IMR-90 (cell line): ENCODE measurements at regions not wholly inside any gene's neighbourhood (a gene's known extent, or its start where the extent isn't known, plus 50 kb on each side); places are given as distances from the start of the nearest gene placed in this dataset.

Source experiments
- ATAC-seq: fragments of 200-7000 bp; cut with Tn5 transposase; 2 replicates; pipeline ENCODE4 v1.9.1; 2020; ENCODE audit warnings: low read depth, mild to moderate bottlenecking, moderate library complexity
- BruUV-seq: library from RNA; stranded (reverse); fragments of 400-500 nt; replicated peaks from 2 replicates; lab custom pipeline; 2021; lab: Mats Ljungman, UMichigan
- CTCF ChIA-PET: fragments of 300-600 bp; formaldehyde crosslinking; extraction: SDS; loops from one replicate; lab custom pipeline; 2021; ENCODE audit warnings: antibody characterized with exemption; lab: Yijun Ruan, JAX
- POLR2A ChIA-PET: fragments of 300-600 bp; sonication (Branson Sonifier 250); formaldehyde crosslinking; loops from one replicate; lab custom pipeline; 2022; ENCODE audit warnings: antibody characterized with exemption; ENCODE audit not compliant: unreplicated experiment; lab: Charles Lee
- DNase-seq: peaks from one replicate; pipeline ENCODE4 v3.0.0; 2013
- H2AFZ ChIP-seq: replicated peaks from 2 replicates; pipeline ENCODE3; 2013; ENCODE audit warnings: low read length, mild to moderate bottlenecking; ENCODE audit not compliant: poor library complexity
- H2AK5ac ChIP-seq: 2 replicates; pipeline ENCODE4 v1.6.1; 2013; ENCODE audit warnings: low read depth, low read length, inconsistent platforms
- H2AK9ac ChIP-seq: replicated peaks from 2 replicates; pipeline ENCODE3; 2013; ENCODE audit warnings: mild to moderate bottlenecking, low read depth, low read length, moderate library complexity; ENCODE audit not compliant: poor library complexity
- H2BK120ac ChIP-seq: 2 replicates; pipeline ENCODE4 v1.6.1; 2013; ENCODE audit warnings: low read depth, low read length, inconsistent platforms
- H2BK15ac ChIP-seq: 3 replicates; pipeline ENCODE4 v1.6.1; 2013; ENCODE audit warnings: low read depth, low read length, inconsistent platforms
- H2BK20ac ChIP-seq: 2 replicates; pipeline ENCODE4 v1.6.1; 2013; ENCODE audit warnings: low read depth, mild to moderate bottlenecking, inconsistent platforms, low read length, moderate library complexity
- H2BK5ac ChIP-seq: 2 replicates; pipeline ENCODE4 v1.6.1; 2013; ENCODE audit warnings: mild to moderate bottlenecking, low read depth, low read length, inconsistent platforms; ENCODE audit not compliant: poor library complexity, severe bottlenecking
- H3K14ac ChIP-seq: replicated peaks from 2 replicates; pipeline ENCODE4 v1.6.1; 2013; ENCODE audit warnings: low read depth, low read length, inconsistent platforms
- H3K18ac ChIP-seq: 2 replicates; pipeline ENCODE4 v1.6.1; 2013; ENCODE audit warnings: low read depth, low read length, control low read depth
- H3K23ac ChIP-seq: 2 replicates; pipeline ENCODE4 v1.6.1; 2013; ENCODE audit warnings: low read depth, low read length, inconsistent platforms
- H3K27ac ChIP-seq: 2 replicates; pipeline ENCODE4 v1.5.1; 2013; ENCODE audit warnings: mild to moderate bottlenecking, control low read depth, low read length; ENCODE audit not compliant: insufficient read depth
- H3K27me3 ChIP-seq: 2 replicates; pipeline ENCODE4 v1.6.1; 2013; ENCODE audit warnings: low read length; ENCODE audit not compliant: control insufficient read depth, insufficient read depth
- H3K36me3 ChIP-seq: 2 replicates; pipeline ENCODE4 v1.6.1; 2013; ENCODE audit warnings: low read length, mixed read lengths; ENCODE audit not compliant: control insufficient read depth, insufficient read depth
- H3K4ac ChIP-seq: 2 replicates; pipeline ENCODE4 v1.6.1; 2013; ENCODE audit warnings: low read depth, low read length, inconsistent platforms
- H3K4me1 ChIP-seq: 2 replicates; pipeline ENCODE4 v1.6.1; 2013; ENCODE audit warnings: low read length, mixed read lengths; ENCODE audit not compliant: control insufficient read depth, insufficient read depth
- H3K4me2 ChIP-seq: 2 replicates; pipeline ENCODE4 v1.6.1; 2013; ENCODE audit warnings: low read depth, mild to moderate bottlenecking, control low read depth, low read length, moderate library complexity
- H3K4me3 ChIP-seq: 2 replicates; pipeline ENCODE4 v1.5.1; 2013; ENCODE audit warnings: low read depth, mild to moderate bottlenecking, control low read depth, low read length, moderate library complexity; ENCODE audit not compliant: insufficient read depth
- H3K56ac ChIP-seq: 2 replicates; pipeline ENCODE4 v1.6.1; 2013; ENCODE audit warnings: low read length, inconsistent platforms; ENCODE audit not compliant: insufficient read depth; ENCODE audit errors: extremely low read depth
- H3K79me1 ChIP-seq, 2 experiments: 2 replicates each; pipeline ENCODE4 v1.6.1; 2013; ENCODE audit warnings: low read length in 2 of 2, inconsistent platforms in 1 of 2, low read depth in 1 of 2
- H3K9ac ChIP-seq: 2 replicates; pipeline ENCODE4 v1.6.1; 2013; ENCODE audit warnings: low read depth, low read length, control low read depth
- H3K9me1 ChIP-seq: 2 replicates; pipeline ENCODE4 v1.6.1; 2013; ENCODE audit warnings: low read length, inconsistent platforms; ENCODE audit not compliant: insufficient read depth
- H3K9me3 ChIP-seq: 2 replicates; pipeline ENCODE4 v1.6.1; 2013; ENCODE audit warnings: low read length; ENCODE audit not compliant: control insufficient read depth, insufficient read depth
- H4K20me1 ChIP-seq: 2 replicates; pipeline ENCODE4 v1.6.1; 2013; ENCODE audit warnings: low read length, inconsistent platforms; ENCODE audit not compliant: insufficient read depth
- H4K5ac ChIP-seq: 2 replicates; pipeline ENCODE4 v1.6.1; 2013; ENCODE audit warnings: mild to moderate bottlenecking, low read depth, low read length, control low read depth
- H4K8ac ChIP-seq, 2 experiments: 2 replicates each; pipeline ENCODE4 v1.6.1; 2013; ENCODE audit warnings: low read depth in 2 of 2, low read length in 2 of 2, control low read depth in 1 of 2, inconsistent platforms in 1 of 2
- H4K91ac ChIP-seq: 2 replicates; pipeline ENCODE4 v1.6.1; 2013; ENCODE audit warnings: low read depth, low read length, inconsistent platforms; ENCODE audit not compliant: insufficient read depth
- BHLHE40 ChIP-seq: fragments of 150-350 bp; IDR thresholded peaks from 2 replicates; pipeline ENCODE4 v1.6.1; 2016; ENCODE audit warnings: mild to moderate bottlenecking, low read depth, low read length
- CTCF ChIP-seq: conservative IDR thresholded peaks from 2 replicates; pipeline ENCODE4 v1.5.1; 2012; ENCODE audit warnings: mild to moderate bottlenecking, low read depth, low read length, improper control_type of control experiment
- MAFK ChIP-seq: IDR thresholded peaks from 2 replicates; pipeline ENCODE4 v1.6.1; 2012; ENCODE audit warnings: low read depth, low read length, improper control_type of control experiment
- NFE2L2 ChIP-seq: fragments of 150-350 bp; IDR thresholded peaks from 2 replicates; pipeline ENCODE4 v1.6.1; 2016; ENCODE audit warnings: low read depth, mild to moderate bottlenecking, low read length
- RCOR1 ChIP-seq: IDR thresholded peaks from 2 replicates; pipeline ENCODE4 v1.6.1; 2012; ENCODE audit warnings: mild to moderate bottlenecking, low read length, improper control_type of control experiment; ENCODE audit not compliant: insufficient replicate concordance
- RFX5 ChIP-seq: IDR thresholded peaks from 2 replicates; pipeline ENCODE4 v1.8.0; 2012; ENCODE audit warnings: low read depth, mild to moderate bottlenecking, low read length, moderate library complexity
- SMC3 ChIP-seq: fragments of 150-350 bp; IDR thresholded peaks from 2 replicates; pipeline ENCODE4 v1.6.1; 2016; ENCODE audit warnings: low read depth, mild to moderate bottlenecking, antibody characterized with exemption, low read length, moderate library complexity
- WGBS, 2 experiments: methylation state at CpG; one replicate each; pipeline versions ENCODE4 v1.1.5 to v1.1.7; 2013; ENCODE audit warnings: missing lambda C conversion rate in 2 of 2; ENCODE audit not compliant: insufficient read length in 1 of 2; ENCODE audit errors: extremely low coverage in 2 of 2; 5-methylcytosine and 5-hydroxymethylcytosine counted together
- dilution Hi-C: fragments of 300-500 bp; cut with HindIII; formaldehyde crosslinking; loops from one replicate; pipeline ENCODE4 v1.14.3; 2018; ENCODE audit warnings: low sequenced_read_pairs; ENCODE audit not compliant: unreplicated experiment
- in situ Hi-C: fragments of 300-500 bp; cut with MboI; formaldehyde crosslinking; loops from 3 replicates; pipeline ENCODE4 v1.14.3; 2019; ENCODE audit warnings: low sequenced_read_pairs, inconsistent platforms, mixed read lengths
- intact Hi-C: fragments of 100-400 bp; cut with micrococcal nuclease; formaldehyde crosslinking; loops from 2 replicates; pipeline ENCODE4 v1.10.0; 2022

DNA sequence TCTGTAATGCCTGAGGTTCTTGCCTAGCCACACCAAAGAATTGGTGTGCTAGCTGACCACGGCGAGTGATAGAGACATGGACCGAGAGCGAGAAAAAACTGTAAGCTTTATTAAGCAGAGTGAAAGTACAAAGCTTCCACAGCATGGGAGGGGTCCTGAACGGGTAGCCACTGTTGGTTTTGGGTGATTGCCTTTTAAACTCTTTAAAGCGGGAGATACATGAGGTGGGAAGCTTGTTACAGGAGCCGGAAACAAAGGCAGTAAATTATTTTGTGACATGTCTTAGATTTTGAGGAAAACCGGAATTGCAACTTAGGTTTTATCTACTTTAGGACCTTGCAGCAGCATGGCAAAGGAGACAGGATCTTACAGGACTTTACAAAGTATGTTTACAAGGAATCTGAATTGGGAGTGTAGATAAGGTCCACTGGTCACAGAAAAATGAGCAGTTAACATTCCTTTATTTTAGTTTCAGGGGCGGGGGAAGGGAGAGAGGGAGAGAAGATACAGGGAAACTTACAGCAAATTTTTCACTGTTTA is 252.7 kb upstream of the MBL2 start:
- H3K36me3 ChIP-seq, result no peaks in the 10 kb centered on the region
- peak overlapping the region; percentile 76 for H3K4me2 ChIP-seq
- peak overlapping the region; percentile 92 for H3K9ac ChIP-seq
- intact Hi-C loops, result no loop called here
- H3K4me3 ChIP-seq, result peak overlapping the region; percentile 37
- H2BK5ac ChIP-seq, result peak overlapping the region; percentile 14
- no TSS peak for BruUV-seq
- H2BK20ac ChIP-seq, result peak overlapping the region; percentile 28
- in situ Hi-C loops, result no loop called here
- peak overlapping the region; percentile 31 for H3K4ac ChIP-seq
- peak overlapping the region; percentile 79 for H4K5ac ChIP-seq
- peak overlapping the region; percentile 64; the same call in 1 of the 2 replicates for H3K14ac ChIP-seq
- no peak overlapping the region for H2AK5ac ChIP-seq
- H2AK9ac ChIP-seq, result peak overlapping the region; percentile 61
- ATAC-seq (peak; percentile 81), DNase-seq (peak; percentile 21)
- peak overlapping the region; percentile 63; the same call in 1 of the 2 replicates for H3K56ac ChIP-seq
- no peaks in the 10 kb centered on the region for H3K9me3 ChIP-seq
- no peaks in the 10 kb centered on the region for H3K79me1 ChIP-seq
- peak overlapping the region; percentile 97; the same call in 1 of the 2 replicates for H3K27ac ChIP-seq
- no peaks in the 10 kb centered on the region for H3K27me3 ChIP-seq
- 20% methylated on average over 2 of the region's 9 CpGs; no CpG with 5 or more reads in 1 of the 2 experiments for WGBS, 2 experiments
- dilution Hi-C loops, result no loop called here
- H4K20me1 ChIP-seq, result no peaks in the 10 kb centered on the region
- TF ChIP-seq MAFK, result no peak
- no peak for TF ChIP-seq SMC3
- no peak for TF ChIP-seq BHLHE40
- no peak for TF ChIP-seq RFX5
- no peak for TF ChIP-seq CTCF
- TF ChIP-seq RCOR1, result no peak
- no peak for TF ChIP-seq NFE2L2
- H4K91ac ChIP-seq, result peak overlapping the region; percentile 7
- peak overlapping the region; percentile 91 for H2AFZ ChIP-seq
- peak overlapping the region; percentile 54 to 65 for H4K8ac ChIP-seq
- peak overlapping the region; percentile 90 for H3K18ac ChIP-seq
- peak overlapping the region; percentile 34; the same call in 1 of the 3 replicates for H2BK15ac ChIP-seq
- POLR2A ChIA-PET, result no interaction called here
- peak overlapping the region; percentile 67 for H2BK120ac ChIP-seq
- no peaks in the 10 kb centered on the region for H3K9me1 ChIP-seq
- peaks cover 7% of the 10 kb centered on the region for H3K4me1 ChIP-seq
- H3K23ac ChIP-seq, result no peak overlapping the region
- CTCF ChIA-PET, result no interaction called here
